Smooth muscle cell (in vitro differentiated cells): ENCODE measurements at regions not wholly inside any gene's neighbourhood (a gene's known extent, or its start where the extent isn't known, plus 50 kb on each side); places are given as distances from the start of the nearest gene placed in this dataset.
A peak's percentile ranks its signal among the peaks of the same experiment; 100 is the strongest.

Experiments used
- DNase-seq: peaks from one replicate; lab custom pipeline; 2025; ENCODE audit not compliant: unreplicated experiment; lab: John Stamatoyannopoulos, UW
- H2AFZ ChIP-seq: fragments of 200-600 bp; sonication (generic); 2 replicates; pipeline ENCODE4 v1.6.0; 2016; ENCODE audit warnings: antibody characterized with exemption, low read depth, mild to moderate bottlenecking
- H3F3A ChIP-seq: fragments of 200-600 bp; sonication (generic); 2 replicates; pipeline ENCODE4 v1.6.0; 2017; ENCODE audit warnings: antibody characterized with exemption, low read depth
- H3K27ac ChIP-seq: fragments of 200-600 bp; sonication (generic); 2 replicates; pipeline ENCODE4 v1.5.1; 2016; ENCODE audit warnings: low read depth, mild to moderate bottlenecking
- H3K27me3 ChIP-seq: fragments of 200-600 bp; sonication (generic); 2 replicates; pipeline ENCODE4 v1.6.1; 2016; ENCODE audit warnings: low read depth, mild to moderate bottlenecking
- H3K36me3 ChIP-seq: fragments of 200-600 bp; sonication (generic); 2 replicates; pipeline ENCODE4 v1.5.1; 2016; ENCODE audit warnings: low read depth
- H3K4me1 ChIP-seq: fragments of 200-600 bp; sonication (generic); 2 replicates; pipeline ENCODE4 v1.5.1; 2016; ENCODE audit warnings: low read depth
- H3K4me2 ChIP-seq: fragments of 200-600 bp; sonication (generic); 2 replicates; pipeline ENCODE4 v1.6.0; 2016; ENCODE audit warnings: mild to moderate bottlenecking
- H3K4me3 ChIP-seq: fragments of 200-600 bp; sonication (generic); 2 replicates; pipeline ENCODE4 v1.5.1; 2016; ENCODE audit warnings: mild to moderate bottlenecking
- H3K79me2 ChIP-seq: fragments of 200-600 bp; sonication (generic); 2 replicates; pipeline ENCODE4 v1.6.0; 2016; ENCODE audit warnings: low read depth, mild to moderate bottlenecking
- H3K9ac ChIP-seq: fragments of 200-600 bp; sonication (generic); 2 replicates; pipeline ENCODE4 v1.6.0; 2016; ENCODE audit warnings: low read depth
- H3K9me3 ChIP-seq: fragments of 200-600 bp; sonication (generic); replicated peaks from 2 replicates; pipeline ENCODE4 v1.5.1; 2016; ENCODE audit warnings: low read depth
- H4K20me1 ChIP-seq: fragments of 200-600 bp; sonication (generic); 2 replicates; pipeline ENCODE4 v1.6.0; 2016; ENCODE audit warnings: low read depth
- WGBS: methylation state at CpG from one replicate; pipeline ENCODE4 v1.1.7; 2016; ENCODE audit warnings: low lambda C conversion rate; 5-methylcytosine and 5-hydroxymethylcytosine counted together
- TF ChIP-seq, protein P1 (sequence below): fragments of 200-600 bp; sonication (generic); IDR thresholded peaks from 2 replicates; pipeline ENCODE4 v1.5.1; 2017; ENCODE audit warnings: borderline replicate concordance, mild to moderate bottlenecking, antibody characterized with exemption; ENCODE audit not compliant: insufficient read depth, poor library complexity, severe bottlenecking

DNA sequence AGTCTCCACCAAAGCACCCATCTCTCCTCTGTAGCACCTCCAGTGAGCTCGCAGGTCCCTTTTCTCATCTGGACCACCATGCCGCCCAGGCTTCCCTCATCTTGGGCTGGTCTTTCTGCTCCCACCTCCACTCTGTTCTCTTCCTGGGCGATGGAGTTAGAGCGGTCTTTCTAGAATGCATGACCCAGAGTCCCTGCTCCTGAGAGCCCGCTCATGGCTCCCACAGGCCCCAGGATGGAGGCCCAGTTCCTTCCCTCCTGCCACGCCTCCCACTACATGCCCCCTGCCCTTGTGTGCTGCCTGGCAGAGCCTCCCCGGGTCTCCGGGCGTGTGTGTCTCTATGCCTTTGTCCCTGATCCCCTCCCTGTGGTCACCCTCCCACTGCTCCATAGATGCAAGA is 100.7 kb upstream of the RTL1 start:
- TF ChIP-seq, protein P1, sequence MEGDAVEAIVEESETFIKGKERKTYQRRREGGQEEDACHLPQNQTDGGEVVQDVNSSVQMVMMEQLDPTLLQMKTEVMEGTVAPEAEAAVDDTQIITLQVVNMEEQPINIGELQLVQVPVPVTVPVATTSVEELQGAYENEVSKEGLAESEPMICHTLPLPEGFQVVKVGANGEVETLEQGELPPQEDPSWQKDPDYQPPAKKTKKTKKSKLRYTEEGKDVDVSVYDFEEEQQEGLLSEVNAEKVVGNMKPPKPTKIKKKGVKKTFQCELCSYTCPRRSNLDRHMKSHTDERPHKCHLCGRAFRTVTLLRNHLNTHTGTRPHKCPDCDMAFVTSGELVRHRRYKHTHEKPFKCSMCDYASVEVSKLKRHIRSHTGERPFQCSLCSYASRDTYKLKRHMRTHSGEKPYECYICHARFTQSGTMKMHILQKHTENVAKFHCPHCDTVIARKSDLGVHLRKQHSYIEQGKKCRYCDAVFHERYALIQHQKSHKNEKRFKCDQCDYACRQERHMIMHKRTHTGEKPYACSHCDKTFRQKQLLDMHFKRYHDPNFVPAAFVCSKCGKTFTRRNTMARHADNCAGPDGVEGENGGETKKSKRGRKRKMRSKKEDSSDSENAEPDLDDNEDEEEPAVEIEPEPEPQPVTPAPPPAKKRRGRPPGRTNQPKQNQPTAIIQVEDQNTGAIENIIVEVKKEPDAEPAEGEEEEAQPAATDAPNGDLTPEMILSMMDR: no peak
- Histone ChIP-seq H3K4me1 (no peaks in the 10 kb centered on the region), H3K36me3 (no peaks in the 10 kb centered on the region), H4K20me1 (no peaks in the 10 kb centered on the region), H3K79me2 (no peaks in the 10 kb centered on the region), H3K9me3 (no peaks in the 10 kb centered on the region), H3K9ac (no peak overlapping the region), H3K27ac (peak overlapping the region; percentile 54), H3K4me2 (peak overlapping the region; percentile 11), H3F3A (no peaks in the 10 kb centered on the region), H3K27me3 (no peaks in the 10 kb centered on the region), H2AFZ (no peak overlapping the region), H3K4me3 (no peak overlapping the region)
- no peak for DNase-seq
- WGBS: 85% methylated on average over 9 of the region's 9 CpGs

DNA sequence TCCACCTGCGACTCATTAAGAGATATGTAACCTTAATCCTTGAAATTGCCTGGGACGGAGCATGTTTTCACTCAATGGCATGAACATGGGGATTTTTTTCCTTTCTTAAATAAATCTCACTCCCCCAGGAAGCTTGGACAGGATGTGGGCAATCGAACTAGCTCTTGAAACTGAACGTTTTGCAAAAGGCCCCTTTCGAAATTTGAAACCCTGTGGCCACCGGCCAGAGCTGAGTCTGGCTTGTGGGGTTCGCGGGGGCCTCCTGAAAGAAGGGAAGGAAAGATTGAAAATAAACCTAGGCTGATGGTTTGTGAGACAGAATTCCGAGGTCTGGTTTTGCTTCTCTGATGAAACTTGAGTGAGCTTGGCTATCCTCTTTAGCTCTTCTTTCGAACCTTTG is 101.4 kb upstream of the RTL1 start:
- TF ChIP-seq, protein P1: no peak
- Histone ChIP-seq H3F3A (no peaks in the 10 kb centered on the region), H3K4me2 (peak overlapping the region; percentile 11), H3K4me3 (no peak overlapping the region), H3K27ac (peak overlapping the region; percentile 54), H3K9ac (no peak overlapping the region), H2AFZ (peak overlapping the region; percentile 34), H3K4me1 (no peaks in the 10 kb centered on the region), H3K9me3 (no peaks in the 10 kb centered on the region), H3K27me3 (no peaks in the 10 kb centered on the region), H3K79me2 (no peaks in the 10 kb centered on the region), H3K36me3 (no peaks in the 10 kb centered on the region), H4K20me1 (no peaks in the 10 kb centered on the region)
- no peak for DNase-seq
- 38% methylated on average over 10 of the region's 10 CpGs for WGBS

DNA sequence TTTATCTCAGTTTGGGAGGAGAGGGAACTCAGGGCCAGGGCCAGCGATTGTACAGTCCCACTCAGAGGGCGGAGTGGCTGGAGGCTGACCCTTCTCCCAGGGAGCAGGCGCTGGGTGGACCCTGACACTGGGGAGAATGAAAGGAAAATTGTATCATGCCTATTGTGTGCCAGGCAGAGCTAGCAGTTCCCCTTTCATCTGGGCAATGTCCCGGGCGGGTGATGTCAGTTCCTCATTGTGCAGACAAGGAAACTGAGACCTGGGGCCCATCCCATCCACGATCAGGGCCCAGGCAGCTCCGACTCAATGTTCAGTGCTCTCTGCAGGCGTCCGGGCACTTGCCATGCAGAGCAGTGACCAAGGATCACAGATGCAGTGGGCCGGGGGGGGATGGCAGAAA is 101.9 kb upstream of the RTL1 start:
- H3K36me3 ChIP-seq: no peaks in the 10 kb centered on the region
- no peaks in the 10 kb centered on the region for H3K27me3 ChIP-seq
- TF ChIP-seq, protein P1: no peak
- DNase-seq: no peak
- no peak overlapping the region for H3K4me3 ChIP-seq
- H3K27ac ChIP-seq: peak overlapping the region; percentile 54
- peak overlapping the region; percentile 34 for H2AFZ ChIP-seq
- no peaks in the 10 kb centered on the region for H3K79me2 ChIP-seq
- no peaks in the 10 kb centered on the region for H3K4me1 ChIP-seq
- H3F3A ChIP-seq: no peaks in the 10 kb centered on the region
- no peaks in the 10 kb centered on the region for H4K20me1 ChIP-seq
- no peak overlapping the region for H3K9ac ChIP-seq
- peak overlapping the region; percentile 11 for H3K4me2 ChIP-seq
- WGBS: 95% methylated on average over 10 of the region's 10 CpGs
- H3K9me3 ChIP-seq: no peaks in the 10 kb centered on the region

DNA sequence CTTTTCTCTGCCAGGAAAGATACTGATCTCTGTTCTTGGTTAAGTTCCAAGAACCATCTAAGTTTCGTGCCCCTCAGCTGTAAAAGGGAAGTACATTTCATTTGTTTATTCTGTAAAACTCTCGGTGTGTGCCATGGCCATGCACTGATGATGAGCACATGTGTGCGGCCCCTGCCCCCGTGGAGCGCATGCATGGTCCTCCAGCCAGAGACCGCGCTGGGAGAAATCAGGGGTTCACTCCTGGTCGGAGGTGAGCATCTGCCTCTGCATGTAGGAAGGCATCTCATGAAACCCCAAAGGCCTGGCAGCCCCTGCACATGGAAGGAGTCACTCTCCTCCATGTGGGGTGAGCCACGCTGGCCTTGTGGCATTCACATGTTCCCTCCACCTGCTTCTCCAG is 102.5 kb upstream of the RTL1 start:
- H3F3A ChIP-seq: no peaks in the 10 kb centered on the region
- 92% methylated on average over 9 of the region's 9 CpGs for WGBS
- no peak for DNase-seq
- no peak overlapping the region for H3K4me2 ChIP-seq
- no peak overlapping the region for H3K4me3 ChIP-seq
- no peaks in the 10 kb centered on the region for H3K27me3 ChIP-seq
- no peaks in the 10 kb centered on the region for H3K36me3 ChIP-seq
- TF ChIP-seq, protein P1: no peak
- no peak overlapping the region for H2AFZ ChIP-seq
- H3K27ac ChIP-seq: no peak overlapping the region
- no peak overlapping the region for H3K9ac ChIP-seq
- no peaks in the 10 kb centered on the region for H3K79me2 ChIP-seq
- H3K9me3 ChIP-seq: no peaks in the 10 kb centered on the region
- H3K4me1 ChIP-seq: no peaks in the 10 kb centered on the region
- no peaks in the 10 kb centered on the region for H4K20me1 ChIP-seq
